GM21367 (cell line): ENCODE measurements at regions not wholly inside any gene's neighbourhood (a gene's known extent, or its start where the extent isn't known, plus 50 kb on each side); places are given as distances from the start of the nearest gene placed in this dataset.

Source experiments
- ATAC-seq: cut with Tn5 transposase; IDR thresholded peaks from one replicate; pipeline ENCODE4 v1.9.1; 2021; ENCODE audit not compliant: unreplicated experiment

DNA sequence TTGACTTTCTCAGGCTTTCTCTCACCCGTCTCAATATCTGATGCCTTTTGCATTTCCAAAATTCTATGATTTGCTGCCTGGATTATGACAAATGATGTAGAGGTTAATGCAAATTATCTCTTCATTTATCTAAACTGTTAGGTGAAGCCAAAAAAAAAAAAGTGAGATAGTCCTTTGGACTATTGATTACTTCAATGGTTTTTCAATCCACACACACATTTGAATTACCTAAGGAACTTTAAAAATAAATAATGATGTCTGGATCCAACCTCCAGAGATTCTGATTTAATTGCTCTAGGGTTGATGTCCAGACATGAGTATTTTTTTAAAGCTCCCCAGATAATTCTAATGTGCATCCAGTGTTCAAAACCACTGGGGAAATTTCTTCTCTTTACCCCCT is 379.4 kb downstream of the SPATA31D1 start:
- ATAC-seq = no peak

DNA sequence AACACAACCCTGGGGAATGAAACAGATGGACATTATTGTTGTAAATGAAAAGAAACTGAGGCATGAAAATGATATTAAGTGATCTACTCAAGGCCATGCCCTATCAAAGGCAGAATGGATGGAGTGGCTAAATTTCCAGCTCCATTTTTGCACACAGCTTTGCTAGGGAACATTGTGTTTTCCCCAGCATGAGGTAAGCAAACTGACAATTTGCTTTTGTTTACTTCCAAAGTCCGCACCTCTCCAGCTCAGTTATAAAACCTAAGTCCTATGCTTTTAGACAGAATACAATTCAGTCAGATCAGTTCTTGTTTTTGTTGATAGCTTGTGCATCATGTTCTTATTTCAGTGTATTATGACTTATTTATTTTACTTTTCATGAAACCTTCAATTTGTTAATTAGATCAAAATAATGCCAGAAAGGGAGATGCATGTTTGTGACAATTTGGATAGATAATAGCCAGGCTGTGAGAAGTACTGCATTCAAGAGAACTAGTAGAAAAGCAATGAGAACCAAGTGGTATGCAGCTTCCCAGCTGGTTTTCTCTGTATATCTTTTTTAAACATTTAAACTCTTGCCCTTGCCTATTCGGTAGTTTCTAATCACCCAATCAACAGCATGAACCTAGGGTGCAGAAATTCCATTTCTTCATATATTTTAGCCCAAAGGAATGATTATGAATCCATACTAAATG is 380.8 kb downstream of the SPATA31D1 start:
- ATAC-seq = no peak

GRCh38 chr9:82375041-82375440 is 386.5 kb downstream of the SPATA31D1 start:
- ATAC-seq = no peak

DNA sequence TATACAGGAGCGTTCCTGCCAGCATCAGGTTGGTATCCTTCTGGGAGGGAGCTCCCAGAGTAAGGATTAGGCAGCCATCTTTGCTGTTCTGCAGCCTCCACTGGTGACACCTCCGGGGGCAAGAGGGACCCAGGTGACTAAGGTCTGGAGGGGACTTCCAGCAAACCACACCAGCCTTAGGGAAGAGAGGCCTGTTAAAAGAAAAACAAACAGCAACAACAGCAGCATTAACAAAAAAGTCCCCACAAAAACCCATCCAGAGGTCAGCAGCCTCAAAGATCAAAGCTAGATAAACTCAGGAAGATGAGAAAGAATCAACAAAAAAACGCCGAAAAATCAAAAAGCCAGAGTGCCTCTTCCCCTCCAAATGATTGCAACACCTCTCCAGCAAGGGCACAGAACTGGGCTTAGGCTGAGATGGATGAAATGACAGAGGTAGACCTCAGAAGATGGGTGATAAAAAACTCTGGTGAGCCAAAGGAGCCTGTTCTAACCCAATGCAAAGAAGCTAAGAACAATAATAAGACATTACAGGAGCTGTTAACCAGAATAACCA is 388.2 kb downstream of the SPATA31D1 start:
- no peak for ATAC-seq

DNA sequence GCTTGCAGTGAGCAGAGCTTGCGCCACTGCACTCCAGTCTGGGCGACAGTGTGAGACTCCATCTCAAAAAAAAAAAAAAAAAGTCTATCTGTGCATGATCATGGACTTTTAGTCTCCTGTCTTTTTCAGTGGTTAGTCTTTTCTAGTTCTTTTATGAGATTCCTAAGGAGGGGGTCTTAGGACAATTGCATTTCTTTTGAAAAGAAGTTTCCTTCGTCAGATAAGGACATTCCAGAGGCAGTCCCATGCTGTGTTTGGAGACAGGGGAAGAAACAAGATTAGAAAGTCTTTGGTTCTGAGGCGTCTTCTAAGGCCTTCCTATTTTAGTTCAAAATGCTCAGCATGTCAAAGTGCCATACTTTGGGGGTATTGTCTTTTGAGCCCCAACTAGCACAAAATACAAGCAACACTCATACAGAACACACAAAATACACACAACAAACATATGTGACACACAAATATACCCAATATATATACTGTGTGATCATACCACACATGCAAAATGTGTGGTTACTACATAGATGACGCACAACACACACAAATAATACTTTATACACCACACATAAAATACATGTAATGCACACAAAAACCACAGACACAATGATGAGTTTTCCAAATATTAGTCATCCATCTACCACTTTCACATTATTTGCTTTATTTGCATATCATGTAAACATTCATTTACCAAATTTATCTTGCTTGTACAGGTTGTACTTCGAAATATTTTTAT is 394.5 kb downstream of the SPATA31D1 start:
- no peak for ATAC-seq

DNA sequence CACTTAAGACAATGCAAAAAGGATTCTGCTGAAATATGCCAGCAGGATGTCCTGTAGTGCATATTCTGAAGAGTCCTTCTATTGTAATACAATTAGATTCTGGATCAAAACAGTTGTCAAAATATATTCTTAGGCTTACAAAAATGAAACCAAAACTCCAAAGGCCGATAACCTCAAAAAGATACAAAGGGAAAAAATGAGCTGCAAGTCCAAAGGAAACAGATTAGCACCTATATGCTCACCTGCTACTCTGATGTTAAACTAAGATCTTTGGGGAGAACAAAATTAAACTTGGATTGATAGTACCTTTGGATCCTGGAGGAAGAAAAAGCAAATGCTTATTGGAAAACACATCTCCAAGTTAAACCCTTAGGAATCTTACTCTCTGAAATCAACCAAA is 397.1 kb downstream of the SPATA31D1 start:
- no peak for ATAC-seq

- ATAC-seq = no peak
Measured at GRCh38 chr9:82397534-82397933, 409.0 kb downstream of the SPATA31D1 start.

- no peak for ATAC-seq
Measured at GRCh38 chr9:82404196-82404870, 415.8 kb downstream of the SPATA31D1 start.

DNA sequence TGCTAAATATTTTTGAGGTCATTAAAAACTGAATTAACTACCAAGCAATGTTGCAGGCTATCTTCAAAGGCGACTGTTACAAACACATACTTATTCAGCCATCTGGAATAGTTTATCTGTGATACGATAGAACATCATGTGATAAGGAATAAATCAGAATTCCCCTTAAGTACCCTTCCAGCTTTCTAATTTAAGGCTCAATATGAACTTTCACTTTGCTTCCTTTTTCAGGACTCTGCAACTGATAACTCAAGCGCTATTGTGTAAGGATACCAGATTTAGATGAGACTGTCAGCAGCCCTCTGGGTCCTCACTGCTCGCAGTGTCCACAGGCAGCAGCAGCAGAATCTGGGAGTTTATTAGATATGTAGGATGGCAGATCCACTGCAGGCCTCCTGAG is 416.3 kb downstream of the SPATA31D1 start:
- ATAC-seq = no peak

DNA sequence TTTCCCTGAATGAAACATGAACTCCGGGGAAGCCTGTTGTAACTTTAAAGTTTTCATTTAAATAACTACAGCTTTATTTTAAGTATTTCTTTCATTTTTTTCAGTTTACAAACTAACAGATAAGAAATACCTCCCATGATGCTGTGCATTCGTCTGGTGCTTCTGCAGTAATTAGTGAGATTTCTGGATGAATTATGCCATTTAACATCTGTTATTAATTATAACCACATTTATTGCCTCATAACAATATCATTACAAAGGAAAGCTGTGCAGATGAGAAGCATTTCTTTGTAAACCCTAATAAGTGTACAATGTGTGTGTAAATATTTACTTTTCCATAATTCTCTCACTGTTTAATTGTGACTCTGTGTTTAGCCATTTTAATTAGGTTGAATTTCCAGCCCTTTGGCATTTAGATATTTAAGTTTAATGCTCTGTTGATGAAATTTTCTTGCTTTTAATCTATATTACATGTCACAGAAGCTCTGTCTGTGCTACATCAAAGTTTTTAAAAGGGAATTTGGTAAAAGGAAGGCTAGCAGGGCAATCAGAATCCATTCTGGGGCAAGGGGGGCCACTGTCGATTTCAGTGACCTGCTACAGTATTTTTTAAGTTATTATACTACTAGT is 418.0 kb downstream of the SPATA31D1 start:
- no peak for ATAC-seq

DNA sequence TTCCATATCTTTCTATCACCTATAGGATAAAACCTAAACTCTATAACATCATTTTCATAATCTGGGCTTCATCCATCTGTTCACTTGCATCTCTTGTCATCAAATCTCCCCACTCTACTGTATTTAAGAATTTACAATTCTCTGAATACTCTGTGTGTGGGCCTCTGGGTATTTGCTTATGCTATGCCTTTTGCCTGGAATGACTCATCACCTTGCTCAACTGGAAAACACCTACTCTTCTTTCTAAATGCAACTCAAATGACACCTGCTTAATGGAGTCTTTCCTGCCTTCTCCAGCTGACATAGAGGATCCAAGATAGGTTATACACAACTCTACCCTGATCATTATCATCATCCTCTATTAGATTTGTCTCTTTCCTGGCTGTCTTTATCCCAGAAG is 421.7 kb downstream of the SPATA31D1 start:
- ATAC-seq = peak; percentile 83

GRCh38 chr9:82410866-82411265 is 422.3 kb downstream of the SPATA31D1 start:
- ATAC-seq = no peak

- ATAC-seq = no peak
Measured at GRCh38 chr9:82412586-82413305, 424.2 kb downstream of the SPATA31D1 start.

- no peak for ATAC-seq
Measured at GRCh38 chr9:82417501-82417900, 428.9 kb downstream of the SPATA31D1 start.

DNA sequence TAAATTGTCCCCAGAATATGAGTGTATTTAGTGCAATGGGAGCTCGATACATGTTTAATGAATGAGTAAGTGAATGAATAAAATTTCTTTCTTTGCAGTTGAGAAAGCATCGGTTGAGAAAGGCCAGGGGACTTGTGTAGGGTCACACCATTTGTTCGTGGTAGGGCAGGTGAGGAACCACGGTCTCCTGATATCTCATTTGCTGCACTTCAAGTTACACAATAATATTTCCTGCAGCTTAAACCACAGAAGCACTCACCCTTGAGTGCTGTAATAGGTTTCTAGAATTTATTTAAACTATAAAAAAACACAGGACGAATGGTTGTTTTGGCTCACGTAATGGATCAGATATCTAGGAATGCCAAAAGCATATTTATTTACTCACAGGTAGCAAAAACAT is 429.8 kb downstream of the SPATA31D1 start:
- no peak for ATAC-seq

- ATAC-seq = no peak
Measured at GRCh38 chr9:82419696-82420486, 431.3 kb downstream of the SPATA31D1 start.

- ATAC-seq = no peak
Measured at GRCh38 chr9:82421498-82421897, 432.9 kb downstream of the SPATA31D1 start.

DNA sequence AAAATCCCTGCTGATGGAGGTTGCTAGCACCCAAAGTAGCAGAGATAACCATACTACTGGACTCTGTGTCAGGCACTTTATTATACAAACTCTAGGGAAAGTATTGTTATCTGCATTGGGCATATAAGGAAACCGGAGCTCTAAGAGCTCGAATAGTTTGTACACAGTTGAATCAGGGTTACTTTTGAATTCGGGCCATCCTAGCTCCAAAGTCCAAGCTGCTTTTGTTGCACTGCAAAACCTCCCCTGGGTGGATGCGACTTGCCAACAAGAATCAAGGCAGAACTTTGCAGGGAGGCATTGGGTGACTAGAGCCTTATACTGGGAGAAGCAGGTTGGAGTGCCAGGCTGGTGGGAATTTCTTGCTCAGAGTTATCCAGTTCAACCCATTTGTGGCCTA is 435.1 kb downstream of the SPATA31D1 start:
- ATAC-seq = no peak

GRCh38 chr9:82424599-82425120 is 436.1 kb downstream of the SPATA31D1 start:
- ATAC-seq = no peak

DNA sequence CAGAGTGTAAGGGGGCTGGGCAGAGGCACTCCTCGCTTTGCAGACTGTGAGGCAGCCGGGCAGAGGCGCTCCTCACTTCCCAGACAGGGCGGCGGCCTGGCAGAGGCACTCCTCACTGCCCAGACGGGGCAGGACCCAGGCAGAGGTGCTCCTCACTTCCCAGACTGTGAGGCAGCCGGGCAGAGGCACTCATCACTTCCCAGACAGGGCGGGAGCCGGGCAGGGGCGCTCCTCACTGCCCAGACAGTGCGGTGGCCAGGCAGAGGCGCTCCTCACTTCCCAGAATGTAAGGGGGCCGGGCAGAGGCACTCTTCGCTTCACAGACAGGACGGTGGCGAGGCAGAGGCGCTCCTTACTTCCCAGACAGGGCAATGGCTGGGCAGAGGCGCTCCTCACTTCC is 442.5 kb downstream of the SPATA31D1 start:
- no peak for ATAC-seq
